WTC11 (cell line): ENCODE measurements at regions not wholly inside any gene's neighbourhood (a gene's known extent, or its start where the extent isn't known, plus 50 kb on each side); places are given as distances from the start of the nearest gene placed in this dataset.

Experiments used
- ATAC-seq: fragments of 200-7000 bp; cut with Tn5 transposase; 2 replicates; pipeline ENCODE4 v1.10.0; 2021; ENCODE audit warnings: mild to moderate bottlenecking, moderate library complexity
- CTCF ChIA-PET: fragments of 300-600 bp; sonication (Branson Sonifier 250); formaldehyde crosslinking; loops from one replicate; lab custom pipeline; 2021; ENCODE audit warnings: antibody characterized with exemption; lab: Charles Lee
- POLR2A ChIA-PET: fragments of 350-600 bp; sonication (Branson Sonifier 250); formaldehyde crosslinking; loops from one replicate; lab custom pipeline; 2021; ENCODE audit warnings: antibody characterized with exemption; lab: Charles Lee
- DNase-seq: peaks from one replicate; pipeline ENCODE4 v3.0.0; 2021; ENCODE audit warnings: low spot score
- H3K27ac Mint-ChIP-seq: 2 replicates; pipeline ENCODE4 v1.8.0; 2021; ENCODE audit warnings: mixed read lengths
- H3K27me3 Mint-ChIP-seq: 2 replicates; pipeline ENCODE4 v1.8.0; 2021; ENCODE audit warnings: low read depth, mild to moderate bottlenecking, moderate library complexity, mixed read lengths
- H3K36me3 Mint-ChIP-seq: 2 replicates; pipeline ENCODE4 v1.8.0; 2021; ENCODE audit warnings: mixed read lengths
- H3K4me1 Mint-ChIP-seq: 2 replicates; pipeline ENCODE4 v1.8.0; 2022; ENCODE audit warnings: mixed read lengths
- H3K4me3 Mint-ChIP-seq: 2 replicates; pipeline ENCODE4 v1.8.0; 2021; ENCODE audit warnings: mild to moderate bottlenecking, moderate library complexity, mixed read lengths
- H3K9me3 Mint-ChIP-seq: 2 replicates; pipeline ENCODE4 v1.8.0; 2021; ENCODE audit warnings: mixed read lengths
- CDX4 ChIP-seq: fragments of 250-450 bp; sonication (Bioruptor Pico); IDR thresholded peaks from 2 replicates; pipeline ENCODE4 v1.9.0; 2021; ENCODE audit warnings: moderate library complexity, mild to moderate bottlenecking, inconsistent platforms, borderline replicate concordance
- E2F5 ChIP-seq: sonication (generic); formaldehyde crosslinking; IDR thresholded peaks from 2 replicates; pipeline ENCODE4 v1.8.1; 2022; ENCODE audit warnings: mild to moderate bottlenecking, moderate library complexity, missing genetic modification reagents
- ESRRA ChIP-seq: sonication (generic); formaldehyde crosslinking; IDR thresholded peaks from 2 replicates; pipeline ENCODE4 v1.8.1; 2022; ENCODE audit warnings: mild to moderate bottlenecking, missing genetic modification reagents, borderline replicate concordance
- GRHL2 ChIP-seq: fragments of 250-450 bp; sonication (Bioruptor Pico); IDR thresholded peaks from 2 replicates; pipeline ENCODE4 v1.8.0; 2022; ENCODE audit warnings: mild to moderate bottlenecking, moderate library complexity; ENCODE audit not compliant: insufficient replicate concordance, severe bottlenecking
- IRF1 ChIP-seq: sonication (generic); formaldehyde crosslinking; IDR thresholded peaks from 2 replicates; pipeline ENCODE4 v1.8.0; 2023; ENCODE audit warnings: missing genetic modification reagents
- IRF2 ChIP-seq: sonication (generic); formaldehyde crosslinking; IDR thresholded peaks from 2 replicates; pipeline ENCODE4 v1.8.0; 2022; ENCODE audit warnings: low read depth, missing genetic modification reagents, borderline replicate concordance
- NR2C2 ChIP-seq: sonication (generic); formaldehyde crosslinking; IDR thresholded peaks from 2 replicates; pipeline ENCODE4 v1.8.0; 2022; ENCODE audit warnings: mild to moderate bottlenecking, missing genetic modification reagents
- PRDM15 ChIP-seq: sonication (generic); formaldehyde crosslinking; IDR thresholded peaks from 2 replicates; pipeline ENCODE4 v1.8.0; 2022; ENCODE audit warnings: missing genetic modification reagents
- TEAD1 ChIP-seq: sonication (generic); formaldehyde crosslinking; IDR thresholded peaks from 2 replicates; pipeline ENCODE4 v1.8.0; 2022; ENCODE audit warnings: mild to moderate bottlenecking, missing genetic modification reagents
- ZNF121 ChIP-seq: sonication (generic); formaldehyde crosslinking; IDR thresholded peaks from 2 replicates; pipeline ENCODE4 v1.8.0; 2023; ENCODE audit warnings: missing genetic modification reagents
- ZNF232 ChIP-seq: sonication (generic); formaldehyde crosslinking; IDR thresholded peaks from 2 replicates; pipeline ENCODE4 v1.8.0; 2022; ENCODE audit warnings: mild to moderate bottlenecking, missing genetic modification reagents
- ZNF423 ChIP-seq: fragments of 250-450 bp; sonication (Bioruptor Pico); IDR thresholded peaks from 2 replicates; pipeline ENCODE4 v2.1.2; 2022; ENCODE audit warnings: mild to moderate bottlenecking, moderate library complexity
- ZNF532 ChIP-seq: fragments of 250-450 bp; sonication (Bioruptor Pico); IDR thresholded peaks from 2 replicates; pipeline ENCODE4 v1.9.0; 2021; ENCODE audit warnings: mild to moderate bottlenecking, borderline replicate concordance
- ZNF671 ChIP-seq: fragments of 250-450 bp; sonication (Bioruptor Pico); IDR thresholded peaks from 2 replicates; pipeline ENCODE4 v1.8.0; 2021; ENCODE audit warnings: mild to moderate bottlenecking
- TF ChIP-seq, protein P1 (sequence below): sonication (generic); formaldehyde crosslinking; IDR thresholded peaks from 2 replicates; pipeline ENCODE4 v1.8.0; 2022; ENCODE audit warnings: mild to moderate bottlenecking, missing genetic modification reagents
- TF ChIP-seq, protein P2 (sequence below): fragments of 200-600 bp; IDR thresholded peaks from 2 replicates; pipeline ENCODE4 v1.8.0; 2022; ENCODE audit warnings: antibody characterized with exemption
- TF ChIP-seq, protein P3 (sequence below): sonication (generic); formaldehyde crosslinking; IDR thresholded peaks from 2 replicates; pipeline ENCODE4 v1.8.1; 2023; ENCODE audit warnings: mild to moderate bottlenecking, missing genetic modification reagents

- TF ChIP-seq ZNF232 (CRISPR knock-in tag) (no peak), ZNF532 (CRISPR knock-in tag) (no peak)
- no peak for ATAC-seq
- no peaks in the 10 kb centered on the region for H3K27me3 Mint-ChIP-seq
- peaks cover 11% of the 10 kb centered on the region for H3K9me3 Mint-ChIP-seq
- no peaks in the 10 kb centered on the region for H3K36me3 Mint-ChIP-seq
- no peak overlapping the region for H3K4me3 Mint-ChIP-seq
- no peaks in the 10 kb centered on the region for H3K4me1 Mint-ChIP-seq
- ChIA-PET CTCF (interaction anchor here (1.4 kb wide), 1 partner anchor 232 kb away, joined by 3 read pairs; no protein-coding TSS in a partner anchor), POLR2A (no interaction called here)
- H3K27ac Mint-ChIP-seq: no peak overlapping the region
- no peak for DNase-seq
These were observed 123.4 kb upstream of the SERPIND1 start for GRCh38 chr22:20650294-20651207.

DNA sequence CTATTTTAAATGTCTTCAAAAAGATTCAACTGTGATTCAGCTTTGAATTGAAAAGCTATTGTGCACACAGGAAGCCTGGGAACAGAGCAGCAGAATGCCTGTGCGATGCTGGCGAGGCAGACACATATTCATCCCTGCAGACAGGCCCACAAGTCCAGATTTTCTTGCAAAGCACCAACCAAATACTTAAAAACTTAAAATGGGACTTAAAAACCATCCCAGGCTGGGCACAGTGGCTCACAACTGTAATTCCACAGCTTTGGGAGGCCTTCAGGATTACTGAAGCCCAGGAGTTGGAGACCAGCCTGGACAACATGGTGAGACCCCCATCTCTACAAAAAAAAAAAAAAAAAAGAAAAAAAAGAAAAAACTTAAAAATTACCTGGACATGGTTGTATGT, 122.6 kb upstream of the SERPIND1 start:
- DNase-seq (no peak), ATAC-seq (no peak)
- Mint-ChIP-seq H3K27me3 (no peaks in the 10 kb centered on the region), H3K36me3 (no peaks in the 10 kb centered on the region), H3K27ac (no peak overlapping the region), H3K9me3 (peaks cover 13% of the 10 kb centered on the region), H3K4me1 (no peaks in the 10 kb centered on the region), H3K4me3 (no peak overlapping the region)
- POLR2A ChIA-PET: no interaction called here
- TF ChIP-seq, protein P1, sequence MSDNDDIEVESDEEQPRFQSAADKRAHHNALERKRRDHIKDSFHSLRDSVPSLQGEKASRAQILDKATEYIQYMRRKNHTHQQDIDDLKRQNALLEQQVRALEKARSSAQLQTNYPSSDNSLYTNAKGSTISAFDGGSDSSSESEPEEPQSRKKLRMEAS (CRISPR knock-in tag): no peak
- no peak for TF ChIP-seq ZNF121 (CRISPR knock-in tag)
- no peak for TF ChIP-seq PRDM15 (CRISPR knock-in tag)
- no peak for TF ChIP-seq IRF1 (CRISPR knock-in tag)
- TF ChIP-seq GRHL2 (CRISPR knock-in tag): no peak
- no peak for TF ChIP-seq ZNF671 (CRISPR knock-in tag)
- no peak for TF ChIP-seq ESRRA (CRISPR knock-in tag)
- TF ChIP-seq, protein P2, sequence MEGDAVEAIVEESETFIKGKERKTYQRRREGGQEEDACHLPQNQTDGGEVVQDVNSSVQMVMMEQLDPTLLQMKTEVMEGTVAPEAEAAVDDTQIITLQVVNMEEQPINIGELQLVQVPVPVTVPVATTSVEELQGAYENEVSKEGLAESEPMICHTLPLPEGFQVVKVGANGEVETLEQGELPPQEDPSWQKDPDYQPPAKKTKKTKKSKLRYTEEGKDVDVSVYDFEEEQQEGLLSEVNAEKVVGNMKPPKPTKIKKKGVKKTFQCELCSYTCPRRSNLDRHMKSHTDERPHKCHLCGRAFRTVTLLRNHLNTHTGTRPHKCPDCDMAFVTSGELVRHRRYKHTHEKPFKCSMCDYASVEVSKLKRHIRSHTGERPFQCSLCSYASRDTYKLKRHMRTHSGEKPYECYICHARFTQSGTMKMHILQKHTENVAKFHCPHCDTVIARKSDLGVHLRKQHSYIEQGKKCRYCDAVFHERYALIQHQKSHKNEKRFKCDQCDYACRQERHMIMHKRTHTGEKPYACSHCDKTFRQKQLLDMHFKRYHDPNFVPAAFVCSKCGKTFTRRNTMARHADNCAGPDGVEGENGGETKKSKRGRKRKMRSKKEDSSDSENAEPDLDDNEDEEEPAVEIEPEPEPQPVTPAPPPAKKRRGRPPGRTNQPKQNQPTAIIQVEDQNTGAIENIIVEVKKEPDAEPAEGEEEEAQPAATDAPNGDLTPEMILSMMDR: no peak
- no peak for TF ChIP-seq TEAD1 (CRISPR knock-in tag)
- no peak for TF ChIP-seq E2F5 (CRISPR knock-in tag)
- TF ChIP-seq, protein P3, sequence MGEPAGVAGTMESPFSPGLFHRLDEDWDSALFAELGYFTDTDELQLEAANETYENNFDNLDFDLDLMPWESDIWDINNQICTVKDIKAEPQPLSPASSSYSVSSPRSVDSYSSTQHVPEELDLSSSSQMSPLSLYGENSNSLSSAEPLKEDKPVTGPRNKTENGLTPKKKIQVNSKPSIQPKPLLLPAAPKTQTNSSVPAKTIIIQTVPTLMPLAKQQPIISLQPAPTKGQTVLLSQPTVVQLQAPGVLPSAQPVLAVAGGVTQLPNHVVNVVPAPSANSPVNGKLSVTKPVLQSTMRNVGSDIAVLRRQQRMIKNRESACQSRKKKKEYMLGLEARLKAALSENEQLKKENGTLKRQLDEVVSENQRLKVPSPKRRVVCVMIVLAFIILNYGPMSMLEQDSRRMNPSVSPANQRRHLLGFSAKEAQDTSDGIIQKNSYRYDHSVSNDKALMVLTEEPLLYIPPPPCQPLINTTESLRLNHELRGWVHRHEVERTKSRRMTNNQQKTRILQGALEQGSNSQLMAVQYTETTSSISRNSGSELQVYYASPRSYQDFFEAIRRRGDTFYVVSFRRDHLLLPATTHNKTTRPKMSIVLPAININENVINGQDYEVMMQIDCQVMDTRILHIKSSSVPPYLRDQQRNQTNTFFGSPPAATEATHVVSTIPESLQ: no peak
- TF ChIP-seq IRF2 (CRISPR knock-in tag): no peak
- TF ChIP-seq CDX4 (CRISPR knock-in tag): no peak
- TF ChIP-seq ZNF423 (CRISPR knock-in tag): no peak
- TF ChIP-seq NR2C2 (CRISPR knock-in tag): no peak
- CTCF ChIA-PET: no interaction called here
